Transverse colon (tissue), 4 donors: ENCODE measurements at regions not wholly inside any gene's neighbourhood (a gene's known extent, or its start where the extent isn't known, plus 50 kb on each side); places are given as distances from the start of the nearest gene placed in this dataset.

Source experiments
- DNase-seq: peaks from one replicate; pipeline ENCODE4 v3.0.0-alpha.2; 2019
- H3K27ac ChIP-seq, 4 donors: fragments of 200-600 bp; sonication (generic); 2 replicates each; pipeline ENCODE4 v1.5.1; 2016 to 2018; ENCODE audit warnings: inconsistent platforms in 4 of 4
- H3K27me3 ChIP-seq: fragments of 200-600 bp; sonication (generic); 2 replicates; pipeline ENCODE4 v1.5.1; 2017; ENCODE audit warnings: inconsistent platforms
- H3K36me3 ChIP-seq, 4 donors: fragments of 200-600 bp; sonication (generic); 2 replicates each; pipeline ENCODE4 v1.5.1; 2017 to 2019; ENCODE audit warnings: inconsistent platforms in 4 of 4
- H3K4me1 ChIP-seq, 4 donors: fragments of 200-600 bp; sonication (generic); 2 replicates each; pipeline ENCODE4 v1.5.1; 2017 to 2020; ENCODE audit warnings: inconsistent platforms in 4 of 4
- H3K4me3 ChIP-seq, 4 donors: fragments of 200-600 bp; sonication (generic); 1 replicate in 1 of 4; 2 replicates in 3 of 4; pipeline versions ENCODE4 v1.5.1 to v1.6.1; 2017 to 2019; ENCODE audit warnings: inconsistent platforms in 4 of 4
- H3K9me3 ChIP-seq, 2 donors: fragments of 200-600 bp; sonication (generic); 2 replicates each; pipeline ENCODE4 v1.5.1; 2017 to 2019; ENCODE audit warnings: inconsistent platforms in 2 of 2
- EP300 ChIP-seq: sonication (generic); formaldehyde crosslinking; IDR thresholded peaks from one replicate; pipeline ENCODE4 v1.6.1; 2017; ENCODE audit warnings: antibody characterized with exemption, low read depth
- POLR2A ChIP-seq: fragments of 450-650 bp; IDR thresholded peaks from one replicate; pipeline ENCODE4 v1.6.1; 2016; ENCODE audit warnings: antibody characterized with exemption, mild to moderate bottlenecking, moderate library complexity
- POLR2AphosphoS5 ChIP-seq, 3 donors: sonication (generic); formaldehyde crosslinking; IDR thresholded peaks; one replicate each; pipeline ENCODE4 v1.6.1; 2016; ENCODE audit warnings: antibody characterized with exemption in 3 of 3
- WGBS, 2 donors: methylation state at CpG; one replicate each; pipeline ENCODE4 v1.1.5; 2018; ENCODE audit warnings: low coverage in 1 of 2; 5-methylcytosine and 5-hydroxymethylcytosine counted together
- in situ Hi-C, 4 donors: fragments of 200-750 bp; cut with MboI; loops; one replicate each; pipeline versions ENCODE4 v1.15.0 to v1.15.1; 2017; ENCODE audit warnings: low sequenced_read_pairs in 3 of 4, low pct_ligation_motif_present in 1 of 4, low pct_unique_long_range_greater_than_20kb in 1 of 4
- intact Hi-C: fragments of 100-400 bp; cut with DNase I; formaldehyde crosslinking; loops from one replicate; pipeline ENCODE4 v1.15.1; 2023; ENCODE audit warnings: low total_unique reads
- TF ChIP-seq, protein P1 (sequence below), 5 experiments: fragments of 200-600 bp in 3 of 5; fragments of 450-650 bp in 2 of 5; sonication (generic) in 3 of 5; IDR thresholded peaks; 1 replicate in 2 of 5; 2 replicates in 3 of 5; pipeline ENCODE4 v1.5.1; 2016 to 2017; ENCODE audit warnings: antibody characterized with exemption in 5 of 5, inconsistent platforms in 3 of 5, mild to moderate bottlenecking in 2 of 5, moderate library complexity in 1 of 5

DNA sequence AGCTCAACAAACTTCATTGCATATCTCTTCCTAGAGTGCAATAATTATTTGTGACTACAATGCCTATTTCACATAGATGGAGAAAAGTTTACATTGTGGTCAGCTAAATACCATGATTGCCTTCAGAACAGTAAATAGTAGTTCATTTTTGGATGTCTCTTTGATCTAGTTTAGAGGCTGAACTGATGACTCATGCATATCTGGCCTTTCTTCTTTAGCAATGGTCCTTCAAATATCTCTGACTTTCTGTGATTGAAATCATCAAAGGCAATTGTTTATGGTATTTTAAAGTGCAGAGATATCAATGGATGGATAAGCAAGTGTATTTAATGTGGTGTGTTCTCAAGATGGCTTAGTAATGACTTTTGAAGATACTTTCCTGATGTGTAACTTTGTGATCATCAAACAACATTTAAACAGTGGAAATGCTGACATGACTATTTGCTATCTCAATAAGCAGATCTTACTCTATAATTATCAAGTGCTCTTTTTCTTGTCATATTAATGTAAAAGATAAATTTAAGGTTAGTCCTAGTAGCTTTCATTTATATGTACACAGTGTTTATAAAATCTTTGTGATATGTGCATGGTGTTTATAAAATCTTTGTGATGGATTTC lies 523.7 kb upstream of the SLC35B3 start:
- Histone ChIP-seq H3K9me3 (no peaks in the 10 kb centered on the region), H3K27ac (no peak overlapping the region), H3K4me3 (no peak overlapping the region), H3K36me3 (no peaks in the 10 kb centered on the region), H3K4me1 (no peaks in the 10 kb centered on the region), H3K27me3 (no peaks in the 10 kb centered on the region)
- intact Hi-C loops (no loop called here), in situ Hi-C loops (no loop called here)
- no peak for DNase-seq
- TF ChIP-seq, protein P1, sequence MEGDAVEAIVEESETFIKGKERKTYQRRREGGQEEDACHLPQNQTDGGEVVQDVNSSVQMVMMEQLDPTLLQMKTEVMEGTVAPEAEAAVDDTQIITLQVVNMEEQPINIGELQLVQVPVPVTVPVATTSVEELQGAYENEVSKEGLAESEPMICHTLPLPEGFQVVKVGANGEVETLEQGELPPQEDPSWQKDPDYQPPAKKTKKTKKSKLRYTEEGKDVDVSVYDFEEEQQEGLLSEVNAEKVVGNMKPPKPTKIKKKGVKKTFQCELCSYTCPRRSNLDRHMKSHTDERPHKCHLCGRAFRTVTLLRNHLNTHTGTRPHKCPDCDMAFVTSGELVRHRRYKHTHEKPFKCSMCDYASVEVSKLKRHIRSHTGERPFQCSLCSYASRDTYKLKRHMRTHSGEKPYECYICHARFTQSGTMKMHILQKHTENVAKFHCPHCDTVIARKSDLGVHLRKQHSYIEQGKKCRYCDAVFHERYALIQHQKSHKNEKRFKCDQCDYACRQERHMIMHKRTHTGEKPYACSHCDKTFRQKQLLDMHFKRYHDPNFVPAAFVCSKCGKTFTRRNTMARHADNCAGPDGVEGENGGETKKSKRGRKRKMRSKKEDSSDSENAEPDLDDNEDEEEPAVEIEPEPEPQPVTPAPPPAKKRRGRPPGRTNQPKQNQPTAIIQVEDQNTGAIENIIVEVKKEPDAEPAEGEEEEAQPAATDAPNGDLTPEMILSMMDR (IDR thresholded peaks at IDR 0.05) = no peak
- TF ChIP-seq POLR2AphosphoS5 (IDR thresholded peaks at IDR 0.05) = no peak
- no peak for TF ChIP-seq POLR2A
- TF ChIP-seq EP300 = no peak

DNA sequence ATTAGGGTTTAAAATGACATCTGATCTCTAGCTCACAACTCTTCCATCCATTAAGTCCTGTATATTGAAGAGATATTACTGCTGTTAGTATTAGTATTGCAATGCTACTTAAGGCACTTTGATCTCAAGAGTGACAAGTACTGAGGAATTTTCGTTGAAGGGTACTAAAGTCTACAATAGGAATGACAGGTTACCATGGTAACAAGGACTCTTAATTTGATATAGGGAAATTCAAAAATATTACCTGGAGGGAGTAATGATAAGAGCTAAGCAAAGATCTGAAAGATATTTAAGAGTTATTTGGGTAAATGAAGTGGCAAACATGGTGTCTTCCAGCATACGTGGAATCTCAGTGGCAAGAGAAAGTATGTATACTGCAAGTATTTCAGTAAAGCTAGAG lies 518.0 kb upstream of the SLC35B3 start:
- no peaks in the 10 kb centered on the region for H3K27me3 ChIP-seq
- intact Hi-C loops (no loop called here), in situ Hi-C loops (no loop called here)
- no peaks in the 10 kb centered on the region for H3K4me1 ChIP-seq
- DNase-seq = no peak
- TF ChIP-seq, protein P1 (IDR thresholded peaks at IDR 0.05) = no peak
- TF ChIP-seq POLR2AphosphoS5 (IDR thresholded peaks at IDR 0.05) = no peak
- no peak for TF ChIP-seq EP300
- no peak for TF ChIP-seq POLR2A
- WGBS, 2 donors = 40 to 55% methylated on average over 2 of the region's 2 CpGs
- H3K4me3 ChIP-seq = no peak overlapping the region
- no peaks in the 10 kb centered on the region for H3K36me3 ChIP-seq
- H3K9me3 ChIP-seq = no peaks in the 10 kb centered on the region
- no peak overlapping the region for H3K27ac ChIP-seq

DNA sequence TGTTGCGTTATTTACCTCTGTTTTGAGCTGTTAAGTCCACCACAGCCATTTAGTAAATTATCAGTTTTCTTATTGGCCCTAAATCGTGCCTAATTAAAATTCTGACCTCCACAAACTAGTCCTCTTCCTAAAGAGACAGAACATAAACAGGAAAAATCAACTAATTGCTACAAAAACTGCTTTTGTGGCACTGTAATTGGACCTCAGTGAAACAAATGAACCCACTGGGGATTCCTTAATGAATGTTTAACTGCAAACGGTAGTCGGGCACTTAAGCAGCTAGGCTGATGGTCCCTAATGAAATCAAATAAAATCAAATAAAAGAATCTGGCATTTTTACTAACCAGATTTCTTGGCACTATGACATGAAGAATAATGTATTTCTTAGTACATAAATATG lies 513.4 kb upstream of the SLC35B3 start:
- Histone ChIP-seq H3K27me3 (no peaks in the 10 kb centered on the region), H3K4me3 (no peak overlapping the region), H3K27ac (no peak overlapping the region), H3K36me3 (no peaks in the 10 kb centered on the region), H3K4me1 (no peaks in the 10 kb centered on the region), H3K9me3 (no peaks in the 10 kb centered on the region)
- no peak for DNase-seq
- TF ChIP-seq, protein P1 (IDR thresholded peaks at IDR 0.05) = no peak
- TF ChIP-seq POLR2AphosphoS5 (IDR thresholded peaks at IDR 0.05) (no peak), POLR2A (no peak), EP300 (no peak)
- intact Hi-C loops = no loop called here
- 58 to 60% methylated on average over 3 to 4 of the region's 4 CpGs for WGBS, 2 donors
- in situ Hi-C loops = no loop called here

DNA sequence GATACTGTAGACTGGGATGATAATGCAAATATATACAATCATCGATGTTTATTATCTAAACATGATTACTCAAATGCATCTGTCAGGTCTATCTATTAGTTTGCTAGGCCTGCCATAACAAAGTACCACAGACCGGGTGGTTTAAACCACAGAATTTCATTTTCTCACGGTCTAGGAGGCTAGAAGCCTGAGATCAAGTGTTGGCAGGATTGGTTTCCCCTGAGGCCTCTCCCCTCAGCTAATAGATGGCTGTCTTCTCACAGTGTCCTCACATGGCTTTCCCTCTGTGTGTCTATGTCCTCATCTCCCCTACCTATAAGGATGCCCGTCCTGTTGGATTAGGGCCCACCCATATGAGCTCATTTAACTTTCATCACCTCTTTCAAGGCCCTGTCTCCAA lies 512.6 kb upstream of the SLC35B3 start:
- intact Hi-C loops (no loop called here), in situ Hi-C loops (no loop called here)
- WGBS, 2 donors = 51 to 100% methylated on average over 2 to 4 of the region's 4 CpGs
- Histone ChIP-seq H3K4me1 (no peaks in the 10 kb centered on the region), H3K9me3 (no peaks in the 10 kb centered on the region), H3K27me3 (no peaks in the 10 kb centered on the region), H3K36me3 (no peaks in the 10 kb centered on the region), H3K4me3 (no peak overlapping the region), H3K27ac (no peak overlapping the region)
- TF ChIP-seq, protein P1 (IDR thresholded peaks at IDR 0.05) = no peak
- TF ChIP-seq POLR2AphosphoS5 (IDR thresholded peaks at IDR 0.05) = no peak
- no peak for TF ChIP-seq EP300
- TF ChIP-seq POLR2A = no peak
- DNase-seq = no peak
